Fibroblast of villous mesenchyme (primary cell): ENCODE measurements at regions not wholly inside any gene's neighbourhood (a gene's known extent, or its start where the extent isn't known, plus 50 kb on each side); places are given as distances from the start of the nearest gene placed in this dataset.
"Not testable (repeated sequence)": the region's sequence is repeated elsewhere in the genome, so short reads cannot be mapped to it uniquely, and the experiment has no call there.

Experiments
- DNase-seq: peaks from one replicate; pipeline ENCODE4 v3.0.0-alpha.2; 2010; ENCODE audit warnings: low read depth
- H3K4me3 ChIP-seq: 2 replicates; pipeline ENCODE4 v1.5.1; 2011; ENCODE audit warnings: low read depth, mild to moderate bottlenecking, low read length
- TF ChIP-seq, protein P1 (sequence below): IDR thresholded peaks from 2 replicates; pipeline ENCODE4 v1.5.1; 2012; ENCODE audit warnings: low read depth, mild to moderate bottlenecking, low read length; ENCODE audit not compliant: insufficient read depth

DNA sequence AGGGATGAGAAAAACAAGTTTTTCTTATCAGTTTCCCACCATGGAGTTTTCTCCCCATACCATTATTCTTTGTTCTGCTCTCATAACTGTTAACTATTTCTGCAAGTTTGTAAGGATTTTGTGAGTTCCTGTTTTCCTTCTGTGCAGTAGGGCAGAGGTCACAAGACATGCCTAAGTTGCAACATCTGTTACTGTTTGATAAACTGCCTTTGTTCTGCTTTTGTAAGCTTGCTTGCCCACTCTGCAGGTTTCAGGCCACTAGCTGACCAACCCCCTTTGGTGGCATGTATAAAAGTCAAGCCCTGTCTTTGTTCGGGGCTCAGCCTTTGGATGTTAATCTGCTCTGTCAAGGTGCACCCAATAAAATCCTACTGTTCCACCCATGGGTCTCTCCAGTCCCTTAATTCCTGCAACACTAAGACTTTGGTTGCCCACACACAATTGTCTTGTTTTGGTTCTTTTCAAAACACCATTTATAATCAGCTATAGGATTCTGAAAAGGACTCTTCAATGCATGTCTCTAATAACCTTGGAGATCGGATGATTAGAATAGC lies 545.4 kb downstream of the CDH9 start:
- no peak overlapping the region for H3K4me3 ChIP-seq
- no peak for DNase-seq
- TF ChIP-seq, protein P1, sequence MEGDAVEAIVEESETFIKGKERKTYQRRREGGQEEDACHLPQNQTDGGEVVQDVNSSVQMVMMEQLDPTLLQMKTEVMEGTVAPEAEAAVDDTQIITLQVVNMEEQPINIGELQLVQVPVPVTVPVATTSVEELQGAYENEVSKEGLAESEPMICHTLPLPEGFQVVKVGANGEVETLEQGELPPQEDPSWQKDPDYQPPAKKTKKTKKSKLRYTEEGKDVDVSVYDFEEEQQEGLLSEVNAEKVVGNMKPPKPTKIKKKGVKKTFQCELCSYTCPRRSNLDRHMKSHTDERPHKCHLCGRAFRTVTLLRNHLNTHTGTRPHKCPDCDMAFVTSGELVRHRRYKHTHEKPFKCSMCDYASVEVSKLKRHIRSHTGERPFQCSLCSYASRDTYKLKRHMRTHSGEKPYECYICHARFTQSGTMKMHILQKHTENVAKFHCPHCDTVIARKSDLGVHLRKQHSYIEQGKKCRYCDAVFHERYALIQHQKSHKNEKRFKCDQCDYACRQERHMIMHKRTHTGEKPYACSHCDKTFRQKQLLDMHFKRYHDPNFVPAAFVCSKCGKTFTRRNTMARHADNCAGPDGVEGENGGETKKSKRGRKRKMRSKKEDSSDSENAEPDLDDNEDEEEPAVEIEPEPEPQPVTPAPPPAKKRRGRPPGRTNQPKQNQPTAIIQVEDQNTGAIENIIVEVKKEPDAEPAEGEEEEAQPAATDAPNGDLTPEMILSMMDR = no peak

DNA sequence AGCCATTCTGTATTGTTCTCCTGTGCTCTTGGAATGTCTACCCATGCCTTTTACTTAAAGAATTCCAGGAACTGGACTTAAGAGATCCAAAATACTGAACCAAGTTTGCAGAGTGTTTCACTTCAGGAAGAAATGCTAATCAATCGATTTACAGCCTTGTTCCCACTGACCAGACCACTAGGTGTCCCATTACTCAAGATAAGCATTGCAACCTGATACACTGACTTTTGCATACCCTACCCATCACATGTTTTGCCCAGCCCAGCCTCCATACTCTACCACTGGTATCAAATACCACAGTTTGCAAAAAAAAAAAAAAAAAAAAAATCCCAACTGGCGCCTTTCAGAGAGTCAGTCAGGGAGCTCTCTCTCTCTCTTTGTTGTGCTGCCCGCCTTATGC lies 550.8 kb downstream of the CDH9 start:
- TF ChIP-seq, protein P1 = no peak
- DNase-seq = no peak
- no peak overlapping the region for H3K4me3 ChIP-seq

DNA sequence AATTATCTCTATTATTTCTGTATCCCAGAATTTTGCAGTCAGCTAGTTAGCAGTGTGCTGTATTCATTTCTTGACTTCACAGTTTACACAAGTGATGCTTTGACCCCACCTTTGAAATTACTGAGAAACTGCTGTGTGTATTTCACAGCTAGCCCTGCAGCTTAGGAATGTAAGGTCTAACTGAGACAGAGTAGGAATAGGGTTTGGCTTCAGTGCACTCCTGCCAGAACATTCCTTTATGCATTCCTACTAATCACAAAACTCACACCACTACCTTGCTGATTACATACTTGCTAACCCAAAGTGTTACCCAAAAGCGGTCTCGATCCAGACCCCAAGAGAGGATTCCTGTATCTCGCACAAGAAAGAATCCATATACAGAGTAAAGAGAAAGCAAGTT lies 551.8 kb downstream of the CDH9 start:
- H3K4me3 ChIP-seq = no peak overlapping the region
- TF ChIP-seq, protein P1 = no peak
- DNase-seq = no peak

DNA sequence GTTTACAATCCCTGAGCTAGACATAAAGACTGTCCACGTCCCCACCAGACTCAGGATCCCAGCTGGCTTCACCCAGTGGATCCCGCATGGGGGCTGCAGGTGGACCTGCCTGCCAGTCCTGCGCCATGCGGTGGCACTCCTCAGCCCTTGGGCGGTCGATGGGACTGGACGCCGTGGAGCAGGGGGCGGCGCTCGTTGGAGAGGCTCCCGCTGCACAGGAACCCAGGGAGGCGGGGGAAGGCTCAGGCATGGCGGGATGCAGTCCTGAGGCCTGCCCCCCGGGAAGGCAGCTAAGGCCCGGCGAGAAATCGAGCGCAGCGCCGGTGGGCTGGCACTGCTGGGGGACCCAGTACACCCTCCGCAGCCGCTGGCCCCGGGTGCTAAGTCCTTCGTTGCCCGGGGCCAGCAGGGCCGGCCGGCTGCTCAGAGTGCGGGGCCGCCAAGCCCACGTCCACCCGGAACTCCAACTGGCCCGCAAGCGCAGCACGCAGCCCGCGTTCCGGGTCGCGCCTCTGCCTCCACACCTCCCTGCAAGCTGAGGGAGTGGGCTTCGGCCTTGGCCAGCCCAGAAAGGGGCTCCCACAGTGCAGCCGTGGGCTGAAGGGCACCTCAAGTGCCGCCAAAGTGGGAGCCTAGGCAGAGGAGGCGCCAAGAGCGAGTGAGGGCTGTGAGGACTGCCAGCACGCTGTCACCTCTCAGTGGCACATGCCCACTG lies 553.1 kb downstream of the CDH9 start:
- not testable (repeated sequence) for DNase-seq, H3K4me3 ChIP-seq

DNA sequence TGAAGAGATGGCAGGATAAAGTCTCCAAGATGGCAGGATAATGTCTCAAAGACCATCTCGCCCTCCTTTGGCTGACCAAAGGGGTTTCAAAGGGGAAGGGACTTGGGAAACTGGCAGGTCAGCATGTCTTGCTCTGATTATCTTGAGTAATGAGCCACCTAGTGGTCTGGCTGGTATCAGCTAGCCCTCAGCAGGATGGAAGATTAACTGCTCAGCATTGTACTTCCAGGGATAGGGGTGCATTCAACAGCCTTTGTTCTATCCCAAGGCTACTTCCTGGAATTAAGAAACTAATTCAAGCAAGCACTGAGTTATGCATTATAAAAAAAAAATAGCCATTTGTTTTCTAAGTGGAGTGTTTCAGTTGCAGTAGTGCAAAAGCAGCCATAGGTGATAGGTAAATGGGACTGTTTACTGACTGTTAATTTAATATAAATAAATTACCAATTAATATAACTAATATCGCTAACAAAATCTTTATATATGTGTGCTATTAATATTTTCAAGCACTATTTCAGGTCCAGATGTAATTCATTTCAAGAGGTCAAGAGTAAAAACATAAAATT lies 555.5 kb downstream of the CDH9 start:
- H3K4me3 ChIP-seq = no peak overlapping the region
- DNase-seq = peak; percentile 1
- TF ChIP-seq, protein P1 = peak; percentile 31

DNA sequence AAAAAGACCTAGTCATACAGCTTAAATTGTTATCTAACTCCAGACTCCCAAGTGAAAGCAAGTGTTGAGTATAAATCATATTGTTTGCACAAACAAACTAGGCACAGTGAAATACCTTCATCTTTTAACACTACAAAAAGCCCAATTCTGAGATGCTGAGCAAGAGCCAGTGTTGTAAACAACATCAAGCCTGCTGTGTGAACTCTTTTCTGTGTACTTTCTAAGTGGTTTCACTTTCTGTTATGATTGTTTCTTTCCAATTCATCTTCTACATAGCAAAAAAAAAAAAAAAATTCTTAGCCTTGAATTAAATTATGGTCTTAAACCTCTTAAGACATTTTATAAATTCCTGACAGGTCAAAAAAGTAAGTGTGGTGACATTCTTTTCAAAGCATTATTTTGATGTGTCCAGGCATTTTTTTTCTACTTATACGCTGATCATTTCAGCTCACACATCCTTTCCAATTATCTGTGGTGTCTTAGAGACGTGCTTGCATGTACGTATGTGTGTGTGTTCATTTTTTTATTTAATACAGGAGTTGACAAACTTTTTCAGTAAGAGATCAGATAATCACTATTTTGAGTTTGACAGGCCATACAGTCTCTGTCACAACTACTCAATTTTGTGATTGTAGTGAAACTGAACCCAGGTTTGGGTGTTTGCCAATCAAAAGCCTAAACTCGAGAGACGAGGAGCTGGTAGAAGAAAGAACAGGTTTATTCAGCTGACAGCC lies 556.1 kb downstream of the CDH9 start:
- no peak for DNase-seq
- no peak overlapping the region for H3K4me3 ChIP-seq
- TF ChIP-seq, protein P1 = no peak

DNA sequence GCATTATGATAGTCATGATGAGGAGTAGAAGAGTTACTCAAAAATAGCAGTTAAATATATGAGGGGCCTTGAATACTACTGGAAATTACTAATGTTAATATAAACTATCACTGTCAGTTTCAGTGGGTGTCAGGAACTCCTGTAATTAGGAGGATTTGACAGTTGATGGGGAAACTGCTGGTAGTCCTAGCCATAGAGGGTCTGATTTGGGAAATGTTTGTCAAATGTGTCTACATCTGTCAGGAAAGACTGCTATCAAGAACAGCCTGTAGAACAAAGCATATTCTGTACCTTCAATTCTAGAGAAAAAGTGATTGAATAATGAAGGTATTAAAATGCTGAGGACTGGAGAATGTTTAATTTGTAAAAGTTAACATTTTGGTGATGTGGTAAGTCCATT lies 567.9 kb downstream of the CDH9 start:
- H3K4me3 ChIP-seq = no peak overlapping the region
- no peak for DNase-seq
- TF ChIP-seq, protein P1 = no peak
